ENCODE measurements at regions not wholly inside any gene's neighbourhood (a gene's known extent, or its start where the extent isn't known, plus 50 kb on each side); places are given as distances from the start of the nearest gene placed in this dataset.

DNA sequence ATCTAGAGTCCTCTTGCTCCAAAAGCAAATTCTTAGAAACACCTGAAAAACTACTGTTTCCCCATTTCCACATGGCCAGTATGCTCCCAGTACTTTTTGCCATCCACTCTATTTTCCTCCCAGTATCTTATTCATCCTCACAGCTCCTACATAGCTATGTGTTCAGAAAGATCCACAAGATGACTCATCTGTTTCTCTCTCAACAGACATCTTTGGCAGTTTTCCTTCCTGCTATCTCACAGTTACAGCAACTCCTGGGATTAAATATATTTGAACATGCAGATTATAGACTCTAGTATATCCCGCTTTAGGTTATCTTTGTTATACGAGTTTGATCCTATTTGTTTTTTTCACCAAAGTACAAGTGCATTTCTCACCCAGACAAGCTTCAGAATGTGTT, 675.6 kb upstream of the POT1 start:
- H3K9me3 Mint-ChIP-seq (ENCODE audit: low read depth): no peaks in the 10 kb centered on the region
- no peak overlapping the region for H3K4me3 Mint-ChIP-seq (ENCODE audit: low read depth)
- TF ChIP-seq, protein P1, sequence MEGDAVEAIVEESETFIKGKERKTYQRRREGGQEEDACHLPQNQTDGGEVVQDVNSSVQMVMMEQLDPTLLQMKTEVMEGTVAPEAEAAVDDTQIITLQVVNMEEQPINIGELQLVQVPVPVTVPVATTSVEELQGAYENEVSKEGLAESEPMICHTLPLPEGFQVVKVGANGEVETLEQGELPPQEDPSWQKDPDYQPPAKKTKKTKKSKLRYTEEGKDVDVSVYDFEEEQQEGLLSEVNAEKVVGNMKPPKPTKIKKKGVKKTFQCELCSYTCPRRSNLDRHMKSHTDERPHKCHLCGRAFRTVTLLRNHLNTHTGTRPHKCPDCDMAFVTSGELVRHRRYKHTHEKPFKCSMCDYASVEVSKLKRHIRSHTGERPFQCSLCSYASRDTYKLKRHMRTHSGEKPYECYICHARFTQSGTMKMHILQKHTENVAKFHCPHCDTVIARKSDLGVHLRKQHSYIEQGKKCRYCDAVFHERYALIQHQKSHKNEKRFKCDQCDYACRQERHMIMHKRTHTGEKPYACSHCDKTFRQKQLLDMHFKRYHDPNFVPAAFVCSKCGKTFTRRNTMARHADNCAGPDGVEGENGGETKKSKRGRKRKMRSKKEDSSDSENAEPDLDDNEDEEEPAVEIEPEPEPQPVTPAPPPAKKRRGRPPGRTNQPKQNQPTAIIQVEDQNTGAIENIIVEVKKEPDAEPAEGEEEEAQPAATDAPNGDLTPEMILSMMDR (IDR thresholded peaks at IDR 0.05; ENCODE audit: unreplicated experiment): no peak
- no peaks in the 10 kb centered on the region for H3K36me3 Mint-ChIP-seq (ENCODE audit: insufficient read depth)
- no peak overlapping the region for H3K27ac Mint-ChIP-seq
- H3K4me1 Mint-ChIP-seq (ENCODE audit: low read depth): no peaks in the 10 kb centered on the region
- H3K27me3 Mint-ChIP-seq: no peaks in the 10 kb centered on the region
- DNase-seq (ENCODE audit: low spot score, unreplicated experiment): no peak

DNA sequence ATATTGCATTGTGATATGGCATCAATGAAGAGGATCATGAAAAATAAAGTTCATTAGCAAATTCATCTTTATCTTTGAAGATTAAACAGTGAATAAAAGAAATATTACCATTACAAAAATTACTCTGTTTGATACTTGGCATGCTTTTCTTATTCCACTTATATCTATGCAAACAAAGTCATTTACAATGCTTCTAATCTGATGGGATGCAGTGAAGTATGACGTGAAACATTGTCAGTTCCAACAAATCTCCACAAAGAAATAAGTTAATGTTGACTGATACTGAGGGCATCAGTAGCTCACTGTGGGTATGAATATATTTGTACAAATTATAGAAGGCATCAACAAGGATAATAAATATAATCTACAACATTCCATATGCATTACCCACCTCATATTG, 672.8 kb upstream of the POT1 start:
- no peaks in the 10 kb centered on the region for H3K36me3 Mint-ChIP-seq (ENCODE audit: insufficient read depth)
- no peak overlapping the region for H3K27ac Mint-ChIP-seq
- TF ChIP-seq, protein P1 (IDR thresholded peaks at IDR 0.05; ENCODE audit: unreplicated experiment): no peak
- H3K4me3 Mint-ChIP-seq (ENCODE audit: low read depth): no peak overlapping the region
- DNase-seq (ENCODE audit: low spot score, unreplicated experiment): no peak
- H3K9me3 Mint-ChIP-seq (ENCODE audit: low read depth): no peaks in the 10 kb centered on the region
- H3K4me1 Mint-ChIP-seq (ENCODE audit: low read depth): peaks cover 2% of the 10 kb centered on the region
- H3K27me3 Mint-ChIP-seq: no peaks in the 10 kb centered on the region

DNA sequence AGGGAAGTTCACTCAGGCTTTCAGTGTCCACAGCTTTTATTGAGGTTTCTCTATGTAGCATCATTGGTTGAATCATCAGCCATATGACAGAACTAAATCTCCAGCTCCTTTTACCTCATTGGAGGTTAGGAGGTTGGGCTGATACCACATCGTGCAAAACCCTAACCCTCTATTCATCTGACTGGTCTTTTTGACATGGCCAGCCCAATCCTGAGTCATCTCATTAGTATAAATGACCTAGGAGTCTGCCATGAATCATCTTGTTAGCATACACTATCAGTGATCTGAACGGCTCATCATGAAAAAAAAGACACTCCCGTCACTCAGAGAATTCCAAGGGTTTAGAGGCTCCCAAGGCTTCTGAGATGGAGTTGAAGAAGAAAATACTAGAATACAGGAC, 669.8 kb upstream of the POT1 start:
- no peak overlapping the region for H3K27ac Mint-ChIP-seq
- H3K36me3 Mint-ChIP-seq (ENCODE audit: insufficient read depth): no peaks in the 10 kb centered on the region
- H3K4me1 Mint-ChIP-seq (ENCODE audit: low read depth): peaks cover 2% of the 10 kb centered on the region
- no peak overlapping the region for H3K4me3 Mint-ChIP-seq (ENCODE audit: low read depth)
- no peaks in the 10 kb centered on the region for H3K9me3 Mint-ChIP-seq (ENCODE audit: low read depth)
- TF ChIP-seq, protein P1 (IDR thresholded peaks at IDR 0.05; ENCODE audit: unreplicated experiment): no peak
- DNase-seq (ENCODE audit: low spot score, unreplicated experiment): no peak
- no peaks in the 10 kb centered on the region for H3K27me3 Mint-ChIP-seq

DNA sequence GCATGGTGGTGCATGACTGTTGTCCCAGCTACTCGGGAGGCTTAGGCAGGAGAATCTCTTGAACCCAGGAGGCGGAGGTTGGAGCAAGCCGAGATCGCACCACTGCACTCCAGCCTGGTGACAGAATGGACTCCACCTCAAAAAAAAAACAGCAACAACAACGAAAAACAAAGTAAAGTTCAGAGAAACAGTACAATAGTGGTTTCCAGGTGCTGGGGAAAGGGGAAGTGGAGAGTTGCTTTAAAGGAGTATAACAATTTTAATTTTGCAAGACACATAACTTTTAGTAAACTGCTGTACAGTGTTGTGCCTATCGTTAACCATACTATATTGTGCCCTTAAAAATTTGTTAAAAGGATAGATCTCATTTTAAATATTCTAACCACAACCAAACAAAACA, 662.7 kb upstream of the POT1 start:
- TF ChIP-seq, protein P1 (IDR thresholded peaks at IDR 0.05; ENCODE audit: unreplicated experiment): no peak
- Mint-ChIP-seq H3K4me3 (ENCODE audit: low read depth) (no peak overlapping the region), H3K36me3 (ENCODE audit: insufficient read depth) (no peaks in the 10 kb centered on the region), H3K27me3 (no peaks in the 10 kb centered on the region), H3K4me1 (ENCODE audit: low read depth) (no peaks in the 10 kb centered on the region), H3K9me3 (ENCODE audit: low read depth) (no peaks in the 10 kb centered on the region), H3K27ac (no peak overlapping the region)
- no peak for DNase-seq (ENCODE audit: low spot score, unreplicated experiment)

DNA sequence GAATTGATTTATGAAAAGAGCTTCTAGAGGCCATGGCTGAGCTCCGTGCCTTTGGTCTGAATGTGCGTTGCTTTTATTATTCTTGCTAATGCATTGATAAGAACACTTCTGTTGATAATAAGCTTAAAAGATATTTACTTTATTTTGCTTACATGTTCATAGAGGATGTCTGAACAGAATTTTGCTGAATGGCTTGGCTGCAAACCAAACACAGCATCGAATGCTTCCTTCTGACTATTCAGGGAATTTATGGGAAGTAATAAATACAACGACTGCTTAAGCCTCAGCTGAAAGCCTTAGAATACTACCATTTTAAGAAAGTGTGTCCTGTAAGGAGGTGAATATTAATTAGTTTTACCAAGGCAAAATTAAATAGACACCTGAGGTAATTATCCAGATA, 643.5 kb upstream of the POT1 start:
- DNase-seq (ENCODE audit: low spot score, unreplicated experiment): no peak

More for the DNA sequence above, 643.5 kb upstream of the POT1 start:
- H3K27me3 Mint-ChIP-seq: no peaks in the 10 kb centered on the region
- TF ChIP-seq, protein P1 (IDR thresholded peaks at IDR 0.05; ENCODE audit: unreplicated experiment): no peak
- no peak overlapping the region for H3K27ac Mint-ChIP-seq
- no peak overlapping the region for H3K4me3 Mint-ChIP-seq (ENCODE audit: low read depth)
- peaks cover 11% of the 10 kb centered on the region for H3K9me3 Mint-ChIP-seq (ENCODE audit: low read depth)
- H3K36me3 Mint-ChIP-seq (ENCODE audit: insufficient read depth): no peaks in the 10 kb centered on the region
- H3K4me1 Mint-ChIP-seq (ENCODE audit: low read depth): no peaks in the 10 kb centered on the region

Data from progenitor cell of endocrine pancreas (in vitro differentiated cells).